BJ (cell line): ENCODE measurements at regions not wholly inside any gene's neighbourhood (a gene's known extent, or its start where the extent isn't known, plus 50 kb on each side); places are given as distances from the start of the nearest gene placed in this dataset.

Experiments used
- CTCF ChIA-PET: fragments of 350-600 bp; formaldehyde crosslinking; extraction: SDS; loops from one replicate; lab custom pipeline; 2021; ENCODE audit warnings: antibody characterized with exemption, inconsistent platforms; lab: Yijun Ruan, JAX
- POLR2A ChIA-PET: fragments of 300-600 bp; sonication (Branson Sonifier 250); formaldehyde crosslinking; extraction: SDS; loops from one replicate; lab custom pipeline; 2021; ENCODE audit warnings: antibody characterized with exemption; lab: Charles Lee
- DNase-seq: peaks from one replicate; pipeline ENCODE4 v3.0.0-alpha.2; 2011; ENCODE audit warnings: low read depth
- H3K27me3 ChIP-seq: 2 replicates; pipeline ENCODE4 v1.6.0; 2011; ENCODE audit warnings: low read length; ENCODE audit not compliant: control insufficient read depth, insufficient read depth
- H3K36me3 ChIP-seq: 2 replicates; pipeline ENCODE4 v1.5.1; 2011; ENCODE audit warnings: low read length; ENCODE audit not compliant: control insufficient read depth, insufficient read depth
- H3K4me3 ChIP-seq: 2 replicates; pipeline ENCODE4 v1.5.1; 2011; ENCODE audit warnings: low read depth, mild to moderate bottlenecking, control low read depth, low read length
- CTCF ChIP-seq: IDR thresholded peaks from 2 replicates; pipeline ENCODE4 v1.5.1; 2011; ENCODE audit warnings: low read depth, mild to moderate bottlenecking, control low read depth, inconsistent platforms, low read length, moderate library complexity; ENCODE audit not compliant: insufficient read depth

- ChIA-PET POLR2A (no interaction called here), CTCF (no interaction called here)
- TF ChIP-seq CTCF: no peak
- no peak for DNase-seq
- Histone ChIP-seq H3K36me3 (no peaks in the 10 kb centered on the region), H3K4me3 (no peak overlapping the region), H3K27me3 (no peaks in the 10 kb centered on the region)
Observed at GRCh38 chr14:22044193-22044592, 370.6 kb upstream of the OR4E1 start.

- no peak for DNase-seq
- Histone ChIP-seq H3K4me3 (no peak overlapping the region), H3K27me3 (no peaks in the 10 kb centered on the region), H3K36me3 (no peaks in the 10 kb centered on the region)
- ChIA-PET CTCF (interaction anchor here (0.9 kb wide), 1 partner anchor 44 kb away, joined by 3 read pairs; no protein-coding TSS in a partner anchor), POLR2A (no interaction called here)
- no peak for TF ChIP-seq CTCF
Observed at GRCh38 chr14:22040781-22041125, 367.1 kb upstream of the OR4E1 start.

GRCh38 chr14:22039938-22040780, 366.5 kb upstream of the OR4E1 start:
- Histone ChIP-seq H3K27me3 (no peaks in the 10 kb centered on the region), H3K4me3 (no peak overlapping the region), H3K36me3 (no peaks in the 10 kb centered on the region)
- TF ChIP-seq CTCF: 0 out of 2 replicates have a peak, but pooled peaks have one; percentile 22
- no peak for DNase-seq
- CTCF ChIA-PET: interaction anchor here (0.9 kb wide), 1 partner anchor 44 kb away, joined by 3 read pairs; no protein-coding TSS in a partner anchor
- POLR2A ChIA-PET: no interaction called here

GRCh38 chr14:22036541-22037239, 363.1 kb upstream of the OR4E1 start:
- H3K27me3 ChIP-seq: no peaks in the 10 kb centered on the region
- ChIA-PET CTCF (no interaction called here), POLR2A (no interaction called here)
- H3K36me3 ChIP-seq: no peaks in the 10 kb centered on the region
- H3K4me3 ChIP-seq: no peak overlapping the region
- no peak for TF ChIP-seq CTCF
- DNase-seq: no peak

- CTCF ChIA-PET: no interaction called here
- Histone ChIP-seq H3K4me3 (no peak overlapping the region), H3K36me3 (no peaks in the 10 kb centered on the region), H3K27me3 (no peaks in the 10 kb centered on the region)
- no peak for TF ChIP-seq CTCF
- DNase-seq: no peak
- POLR2A ChIA-PET: no interaction called here
Observed at GRCh38 chr14:22026527-22026926, 352.9 kb upstream of the OR4E1 start.
